ENCODE measurements at regions not wholly inside any gene's neighbourhood (a gene's known extent, or its start where the extent isn't known, plus 50 kb on each side); places are given as distances from the start of the nearest gene placed in this dataset.

GRCh38 chr15:27598251-27599009, 500.7 kb downstream of the OCA2 start:
- POLR2A ChIA-PET = no interaction called here
- Histone ChIP-seq H3F3A (replicated peaks; ENCODE audit: insufficient read depth) (no peaks in the 10 kb centered on the region), H3K4me3 (ENCODE audit: low read depth in 2 of 2, low read length in 1 of 2) (no peak overlapping the region), H3K36me3 (replicated peaks in 1 of 2; ENCODE audit: control insufficient read depth in 1 of 2, insufficient read depth in 2 of 2, low read length in 1 of 2) (no peaks in the 10 kb centered on the region), H3K9ac (no peak overlapping the region), H2AFZ (ENCODE audit: low read depth) (no peak overlapping the region), H3K9me3 (no peaks in the 10 kb centered on the region), H4K20me1 (ENCODE audit: insufficient read depth) (no peaks in the 10 kb centered on the region), H3K27ac (ENCODE audit: low read depth in 2 of 2, low read length in 1 of 2) (no peak overlapping the region), H3K9me2 (no peaks in the 10 kb centered on the region), H3K79me2 (ENCODE audit: insufficient read depth) (no peaks in the 10 kb centered on the region), H3K4me1 (ENCODE audit: control insufficient read depth in 1 of 2, insufficient read depth in 2 of 2, low read depth in 1 of 2, low read length in 1 of 2) (no peaks in the 10 kb centered on the region), H3K4me2 (no peak overlapping the region), H3K27me3 (ENCODE audit: insufficient read depth) (no peaks in the 10 kb centered on the region)
- WGBS (ENCODE audit: low lambda C conversion rate) = 23% methylated on average over 10 of the region's 10 CpGs
- CTCF ChIA-PET = no interaction called here
- DNase-seq = no peak
- TF ChIP-seq EZH2phosphoT487 (IDR thresholded peaks at IDR 0.05; ENCODE audit: borderline replicate concordance, low read depth) (no peak), TAF1 (IDR thresholded peaks at IDR 0.05; ENCODE audit: borderline replicate concordance, low read depth, low read length) (no peak), YY1 (IDR thresholded peaks at IDR 0.05; ENCODE audit: low read depth) (no peak), USF1 (IDR thresholded peaks at IDR 0.05; ENCODE audit: borderline replicate concordance, low read depth) (no peak), ZBTB33 (IDR thresholded peaks at IDR 0.05; ENCODE audit: borderline replicate concordance, low read depth) (no peak), CTCF (IDR thresholded peaks at IDR 0.05) (no peak), EP300 (IDR thresholded peaks at IDR 0.05; ENCODE audit: borderline replicate concordance in 1 of 2, low read depth in 1 of 2, low read length in 1 of 2) (no peak), TEAD4 (IDR thresholded peaks at IDR 0.05; ENCODE audit: borderline replicate concordance, insufficient read depth) (no peak), REST (IDR thresholded peaks at IDR 0.05; ENCODE audit: low read depth, low read length) (no peak), JUND (IDR thresholded peaks at IDR 0.05) (no peak), NRF1 (IDR thresholded peaks at IDR 0.05; ENCODE audit: low read depth, low read length) (no peak), SMC3 (IDR thresholded peaks at IDR 0.05; ENCODE audit: low read depth, low read length) (no peak), FOSL2 (IDR thresholded peaks at IDR 0.05; ENCODE audit: borderline replicate concordance, low read depth) (no peak), RXRA (IDR thresholded peaks at IDR 0.05; ENCODE audit: borderline replicate concordance, low read depth) (no peak), SIN3A (IDR thresholded peaks at IDR 0.05; ENCODE audit: borderline replicate concordance, low read depth, low read length) (no peak), MEF2A (IDR thresholded peaks at IDR 0.05; ENCODE audit: borderline replicate concordance, low read depth) (no peak), MAX (IDR thresholded peaks at IDR 0.05; ENCODE audit: low read depth) (no peak), PBX3 (IDR thresholded peaks at IDR 0.05) (no peak), RFX5 (IDR thresholded peaks at IDR 0.05; ENCODE audit: low read length) (no peak)
